ENCODE measurements at regions not wholly inside any gene's neighbourhood (a gene's known extent, or its start where the extent isn't known, plus 50 kb on each side); places are given as distances from the start of the nearest gene placed in this dataset.

GRCh38 chr15:25056484-25057425, 102.0 kb downstream of the SNRPN start:
- TF ChIP-seq, protein P1, sequence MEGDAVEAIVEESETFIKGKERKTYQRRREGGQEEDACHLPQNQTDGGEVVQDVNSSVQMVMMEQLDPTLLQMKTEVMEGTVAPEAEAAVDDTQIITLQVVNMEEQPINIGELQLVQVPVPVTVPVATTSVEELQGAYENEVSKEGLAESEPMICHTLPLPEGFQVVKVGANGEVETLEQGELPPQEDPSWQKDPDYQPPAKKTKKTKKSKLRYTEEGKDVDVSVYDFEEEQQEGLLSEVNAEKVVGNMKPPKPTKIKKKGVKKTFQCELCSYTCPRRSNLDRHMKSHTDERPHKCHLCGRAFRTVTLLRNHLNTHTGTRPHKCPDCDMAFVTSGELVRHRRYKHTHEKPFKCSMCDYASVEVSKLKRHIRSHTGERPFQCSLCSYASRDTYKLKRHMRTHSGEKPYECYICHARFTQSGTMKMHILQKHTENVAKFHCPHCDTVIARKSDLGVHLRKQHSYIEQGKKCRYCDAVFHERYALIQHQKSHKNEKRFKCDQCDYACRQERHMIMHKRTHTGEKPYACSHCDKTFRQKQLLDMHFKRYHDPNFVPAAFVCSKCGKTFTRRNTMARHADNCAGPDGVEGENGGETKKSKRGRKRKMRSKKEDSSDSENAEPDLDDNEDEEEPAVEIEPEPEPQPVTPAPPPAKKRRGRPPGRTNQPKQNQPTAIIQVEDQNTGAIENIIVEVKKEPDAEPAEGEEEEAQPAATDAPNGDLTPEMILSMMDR (IDR thresholded peaks at IDR 0.05), result no peak
- TF ChIP-seq POLR2AphosphoS5 (IDR thresholded peaks at IDR 0.05), result no peak
